ENCODE measurements at regions not wholly inside any gene's neighbourhood (a gene's known extent, or its start where the extent isn't known, plus 50 kb on each side); places are given as distances from the start of the nearest gene placed in this dataset.

DNA sequence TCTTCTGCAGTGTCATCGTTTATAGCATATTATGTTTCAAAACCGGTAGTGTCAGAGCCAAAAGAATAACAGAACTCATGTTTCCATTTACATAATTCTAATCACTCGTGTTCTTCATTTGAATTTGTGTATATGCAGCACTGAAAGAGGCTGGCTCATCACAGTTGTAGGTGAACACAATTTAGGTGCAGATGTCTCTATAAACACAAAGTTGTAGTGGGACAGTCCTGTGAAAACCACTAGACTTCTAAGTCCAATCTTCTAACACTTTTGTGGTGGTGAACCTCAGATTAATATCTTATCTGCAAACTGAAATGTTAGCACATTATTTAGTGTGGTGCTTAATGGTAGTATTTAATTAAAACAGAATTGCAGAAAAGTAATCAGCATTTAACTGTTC, 872.4 kb downstream of the C4orf33 start:
- Histone ChIP-seq H3K4me3 (no peak overlapping the region), H3K27ac (ENCODE audit: low read depth in 1 of 2, low read length in 1 of 2) (no peak overlapping the region), H3K36me3 (ENCODE audit: control insufficient read depth in 4 of 4, insufficient read depth in 4 of 4, low read length in 4 of 4) (no peaks in the 10 kb centered on the region), H3K9ac (ENCODE audit: insufficient read depth in 1 of 2, low read length in 2 of 2) (no peak overlapping the region), H3K9me3 (ENCODE audit: control insufficient read depth in 4 of 4, insufficient read depth in 3 of 4, low read length in 3 of 4) (no peaks in the 10 kb centered on the region), H3K4me1 (ENCODE audit: control insufficient read depth in 5 of 5, insufficient read depth in 5 of 5, low read length in 5 of 5) (no peaks in the 10 kb centered on the region), H3K27me3 (ENCODE audit: control insufficient read depth in 3 of 3, insufficient read depth in 3 of 3, low read length in 2 of 3) (no peaks in the 10 kb centered on the region)
- DNase-seq = no peak
- WGBS, 2 donors = 84 to 85% methylated on average over 3 of the region's 3 CpGs
- no peak for TF ChIP-seq CTCF (IDR thresholded peaks at IDR 0.05; ENCODE audit: control extremely low read depth, extremely low read depth)
- ATAC-seq (ENCODE audit: insufficient read depth, low FRiP score) = no peak

GRCh38 chr4:129968778-129969177, 872.8 kb downstream of the C4orf33 start:
- no peaks in the 10 kb centered on the region for H3K4me1 ChIP-seq (ENCODE audit: control insufficient read depth in 5 of 5, insufficient read depth in 5 of 5, low read length in 5 of 5)
- no peak for ATAC-seq (ENCODE audit: insufficient read depth, low FRiP score)
- no peaks in the 10 kb centered on the region for H3K9me3 ChIP-seq (ENCODE audit: control insufficient read depth in 4 of 4, insufficient read depth in 3 of 4, low read length in 3 of 4)
- no peak for DNase-seq
- H3K9ac ChIP-seq (ENCODE audit: insufficient read depth in 1 of 2, low read length in 2 of 2) = no peak overlapping the region
- H3K4me3 ChIP-seq = no peak overlapping the region
- no peak for TF ChIP-seq CTCF (IDR thresholded peaks at IDR 0.05; ENCODE audit: control extremely low read depth, extremely low read depth)
- no peaks in the 10 kb centered on the region for H3K27me3 ChIP-seq (ENCODE audit: control insufficient read depth in 3 of 3, insufficient read depth in 3 of 3, low read length in 2 of 3)
- WGBS, 2 donors = 77 to 90% methylated on average over 1 of the region's 1 CpG
- no peaks in the 10 kb centered on the region for H3K36me3 ChIP-seq (ENCODE audit: control insufficient read depth in 4 of 4, insufficient read depth in 4 of 4, low read length in 4 of 4)
- H3K27ac ChIP-seq (ENCODE audit: low read depth in 1 of 2, low read length in 1 of 2) = no peak overlapping the region

- Histone ChIP-seq H3K27me3 (ENCODE audit: control insufficient read depth in 3 of 3, insufficient read depth in 3 of 3, low read length in 2 of 3) (no peaks in the 10 kb centered on the region), H3K27ac (ENCODE audit: low read depth in 1 of 2, low read length in 1 of 2) (no peak overlapping the region), H3K36me3 (ENCODE audit: control insufficient read depth in 4 of 4, insufficient read depth in 4 of 4, low read length in 4 of 4) (no peaks in the 10 kb centered on the region), H3K4me3 (no peak overlapping the region), H3K4me1 (ENCODE audit: control insufficient read depth in 5 of 5, insufficient read depth in 5 of 5, low read length in 5 of 5) (no peaks in the 10 kb centered on the region), H3K9me3 (ENCODE audit: control insufficient read depth in 4 of 4, insufficient read depth in 3 of 4, low read length in 3 of 4) (no peaks in the 10 kb centered on the region), H3K9ac (ENCODE audit: insufficient read depth in 1 of 2, low read length in 2 of 2) (no peak overlapping the region)
- 69% methylated on average over 3 of the region's 3 CpGs for WGBS, 2 donors
- no peak for DNase-seq
- no peak for ATAC-seq (ENCODE audit: insufficient read depth, low FRiP score)
- no peak for TF ChIP-seq CTCF (IDR thresholded peaks at IDR 0.05; ENCODE audit: control extremely low read depth, extremely low read depth)
These were observed 874.8 kb downstream of the C4orf33 start for GRCh38 chr4:129970801-129971200.

- ATAC-seq (ENCODE audit: insufficient read depth, low FRiP score) = no peak
- Histone ChIP-seq H3K9ac (ENCODE audit: insufficient read depth in 1 of 2, low read length in 2 of 2) (no peak overlapping the region), H3K9me3 (ENCODE audit: control insufficient read depth in 4 of 4, insufficient read depth in 3 of 4, low read length in 3 of 4) (no peaks in the 10 kb centered on the region), H3K27me3 (ENCODE audit: control insufficient read depth in 3 of 3, insufficient read depth in 3 of 3, low read length in 2 of 3) (no peaks in the 10 kb centered on the region), H3K36me3 (ENCODE audit: control insufficient read depth in 4 of 4, insufficient read depth in 4 of 4, low read length in 4 of 4) (no peaks in the 10 kb centered on the region), H3K27ac (ENCODE audit: low read depth in 1 of 2, low read length in 1 of 2) (no peak overlapping the region), H3K4me3 (no peak overlapping the region), H3K4me1 (ENCODE audit: control insufficient read depth in 5 of 5, insufficient read depth in 5 of 5, low read length in 5 of 5) (no peaks in the 10 kb centered on the region)
- no peak for DNase-seq
- no peak for TF ChIP-seq CTCF (IDR thresholded peaks at IDR 0.05; ENCODE audit: control extremely low read depth, extremely low read depth)
These were observed 875.5 kb downstream of the C4orf33 start for GRCh38 chr4:129971419-129971818.

Data from lung (tissue), 11 donors.